CD14-positive monocyte (primary cell): ENCODE measurements at regions not wholly inside any gene's neighbourhood (a gene's known extent, or its start where the extent isn't known, plus 50 kb on each side); places are given as distances from the start of the nearest gene placed in this dataset.

ENCODE experiments used
- DNase-seq, 3 donors: peaks; one replicate each; pipeline ENCODE4 v3.0.0-alpha.2; 2011 to 2022
- H2AFZ ChIP-seq: 2 replicates; pipeline ENCODE4 v1.6.0; 2012; ENCODE audit warnings: mild to moderate bottlenecking, low read depth, low read length, inconsistent platforms; ENCODE audit not compliant: insufficient read depth, poor library complexity, severe bottlenecking
- H3K27ac ChIP-seq, 2 donors: 1 replicate in 1 of 2; 2 replicates in 1 of 2; pipeline ENCODE4 v1.5.1; 2012 to 2013; ENCODE audit warnings: low read length in 2 of 2, control low read depth in 1 of 2, inconsistent platforms in 1 of 2, low read depth in 1 of 2, mild to moderate bottlenecking in 1 of 2
- H3K27me3 ChIP-seq, 2 donors: one replicate each; pipeline versions ENCODE4 v1.6.0 to v1.6.1; 2011 to 2013; ENCODE audit warnings: low read length in 2 of 2; ENCODE audit not compliant: control insufficient read depth in 2 of 2, insufficient read depth in 2 of 2
- H3K36me3 ChIP-seq, 2 donors: replicated peaks in 1 of 2; 1 replicate in 1 of 2; 2 replicates in 1 of 2; pipeline versions ENCODE4 v1.5.1 to v1.6.1; 2012 to 2013; ENCODE audit warnings: low read length in 2 of 2, control low read depth in 1 of 2, inconsistent platforms in 1 of 2, mild to moderate bottlenecking in 1 of 2; ENCODE audit not compliant: insufficient read depth in 2 of 2, control insufficient read depth in 1 of 2
- H3K4me1 ChIP-seq, 2 donors: 1 replicate in 1 of 2; 2 replicates in 1 of 2; pipeline versions ENCODE4 v1.5.1 to v1.6.1; 2012 to 2013; ENCODE audit warnings: low read length in 2 of 2, control low read depth in 1 of 2, inconsistent platforms in 1 of 2, mild to moderate bottlenecking in 1 of 2, moderate library complexity in 1 of 2; ENCODE audit not compliant: insufficient read depth in 2 of 2, control insufficient read depth in 1 of 2
- H3K4me2 ChIP-seq: replicated peaks from 2 replicates; pipeline ENCODE3; 2012; ENCODE audit warnings: low read length, moderate library complexity, mild to moderate bottlenecking; ENCODE audit not compliant: poor library complexity, severe bottlenecking; ENCODE audit errors: extremely low read depth
- H3K4me3 ChIP-seq, 3 experiments: fragments of 200-600 bp in 1 of 3; sonication (generic) in 1 of 3; replicated peaks in 1 of 3; 1 replicate in 2 of 3; 2 replicates in 1 of 3; pipeline ENCODE4 v1.5.1; 2011 to 2013; ENCODE audit warnings: low read length in 3 of 3, mild to moderate bottlenecking in 3 of 3, control low read depth in 2 of 3, low read depth in 2 of 3, inconsistent platforms in 1 of 3, moderate library complexity in 1 of 3
- H3K79me2 ChIP-seq: 2 replicates; pipeline ENCODE4 v1.6.0; 2012; ENCODE audit warnings: mild to moderate bottlenecking, control low read depth, inconsistent platforms, low read length, moderate library complexity; ENCODE audit not compliant: insufficient read depth
- H3K9ac ChIP-seq: 2 replicates; pipeline ENCODE4 v1.6.0; 2017; ENCODE audit warnings: low read length, mild to moderate bottlenecking; ENCODE audit not compliant: insufficient read depth, poor library complexity, severe bottlenecking
- H3K9me3 ChIP-seq, 2 donors: replicated peaks in 1 of 2; 1 replicate in 1 of 2; 2 replicates in 1 of 2; pipeline versions ENCODE4 v1.5.1 to v1.6.1; 2012 to 2013; ENCODE audit warnings: low read length in 2 of 2, control low read depth in 1 of 2; ENCODE audit not compliant: control insufficient read depth in 1 of 2, insufficient read depth in 1 of 2
- H4K20me1 ChIP-seq: 2 replicates; pipeline ENCODE4 v1.6.0; 2012; ENCODE audit warnings: mild to moderate bottlenecking, low read length, control low read depth, moderate library complexity; ENCODE audit not compliant: insufficient read depth
- H3K27ac Mint-ChIP-seq, 7 donors: one replicate each; pipeline ENCODE4 v1.8.0; 2020; ENCODE audit warnings: mild to moderate bottlenecking in 7 of 7, mixed read lengths in 7 of 7, moderate library complexity in 6 of 7, inconsistent platforms in 2 of 7
- H3K27me3 Mint-ChIP-seq, 3 donors: one replicate each; pipeline ENCODE4 v1.8.0; 2021 to 2022; ENCODE audit warnings: low read depth in 3 of 3, mild to moderate bottlenecking in 3 of 3, mixed read lengths in 3 of 3, moderate library complexity in 3 of 3, inconsistent platforms in 1 of 3
- H3K36me3 Mint-ChIP-seq, 2 donors: one replicate each; pipeline ENCODE4 v1.8.0; 2020; ENCODE audit warnings: mixed read lengths in 2 of 2, inconsistent platforms in 1 of 2, mild to moderate bottlenecking in 1 of 2
- H3K4me1 Mint-ChIP-seq: one replicate; pipeline ENCODE4 v1.8.0; 2020; ENCODE audit warnings: mild to moderate bottlenecking, mixed read lengths
- H3K4me3 Mint-ChIP-seq, 2 donors: one replicate each; pipeline ENCODE4 v1.8.0; 2020; ENCODE audit warnings: mild to moderate bottlenecking in 2 of 2, mixed read lengths in 2 of 2, moderate library complexity in 1 of 2
- H3K9me3 Mint-ChIP-seq, 7 donors: one replicate each; pipeline ENCODE4 v1.8.0; 2020 to 2022; ENCODE audit warnings: mixed read lengths in 7 of 7, mild to moderate bottlenecking in 6 of 7, moderate library complexity in 6 of 7, inconsistent platforms in 2 of 7
- whole genome bisulfite sequencing: methylation state at CpG from one replicate; pipeline ENCODE4 v1.1.5; 2013; ENCODE audit warnings: missing lambda C conversion rate; ENCODE audit not compliant: insufficient coverage; 5-methylcytosine and 5-hydroxymethylcytosine counted together
- intact Hi-C, 2 donors: fragments of 100-400 bp; cut with micrococcal nuclease; formaldehyde crosslinking; loops; one replicate each; pipeline versions ENCODE4 v1.15.0 to v1.15.1; 2023
- TF ChIP-seq, protein P1 (sequence below): fragments of 200-600 bp; IDR thresholded peaks from one replicate; pipeline ENCODE4 v1.8.0; 2022; ENCODE audit warnings: antibody characterized with exemption, mild to moderate bottlenecking

DNA sequence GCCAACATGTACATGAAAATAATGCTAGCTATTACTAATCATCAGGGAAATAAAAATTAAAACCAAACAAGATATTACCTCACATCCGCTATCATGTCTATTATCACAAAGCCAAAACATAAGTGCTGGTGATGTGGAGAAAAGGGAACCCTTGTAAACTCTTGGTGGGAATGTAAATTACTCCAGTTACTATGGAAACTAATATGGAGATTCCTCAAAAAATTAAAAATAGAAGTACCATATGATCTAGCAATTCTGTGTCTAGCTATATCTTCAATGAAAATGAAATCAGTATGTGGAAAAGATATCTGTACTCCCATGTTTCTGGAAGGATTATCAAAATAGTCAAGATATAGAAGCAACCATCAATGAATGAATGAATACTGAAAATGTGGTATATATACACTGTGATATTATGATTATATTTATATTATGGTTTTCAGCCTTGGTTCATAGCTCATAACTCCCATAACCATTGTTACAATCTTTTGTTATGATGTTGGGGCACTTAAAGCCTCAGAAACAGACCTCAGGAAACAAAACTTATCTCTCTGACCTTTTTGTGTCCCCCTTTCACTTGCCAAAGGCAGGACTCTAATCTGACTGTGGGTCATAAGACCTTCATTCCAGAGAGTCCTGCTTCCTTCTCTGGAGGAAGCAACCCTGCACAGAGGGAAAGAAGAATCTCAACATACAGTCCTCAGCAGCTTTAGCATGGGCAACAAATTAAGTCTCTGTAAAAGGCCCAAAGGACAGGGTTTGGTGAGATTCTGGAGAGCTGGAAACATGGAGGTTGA lies 933.2 kb downstream of the ADGRL3 start:
- no peak overlapping the region for H3K4me3 ChIP-seq
- DNase-seq, result no peak

GRCh38 chr4:62131049-62131448 lies 930.9 kb downstream of the ADGRL3 start:
- Histone ChIP-seq H2AFZ (no peak overlapping the region), H3K4me3 (no peak overlapping the region), H3K36me3 (no peaks in the 10 kb centered on the region), H3K79me2 (no peaks in the 10 kb centered on the region), H3K4me1 (no peaks in the 10 kb centered on the region), H3K27ac (no peak overlapping the region), H3K4me2 (no peak overlapping the region), H3K9me3 (peaks cover 15 to 16% of the 10 kb centered on the region in 2 donors), H4K20me1 (no peaks in the 10 kb centered on the region), H3K27me3 (no peaks in the 10 kb centered on the region), H3K9ac (no peak overlapping the region)
- intact Hi-C loops, result no loop called here
- Mint-ChIP-seq H3K4me1 (no peaks in the 10 kb centered on the region), H3K4me3 (no peak overlapping the region), H3K36me3 (no peaks in the 10 kb centered on the region), H3K27ac (no peak overlapping the region), H3K27me3 (no peaks in the 10 kb centered on the region), H3K9me3 (peaks cover 6 to 17% (median 7%) of the 10 kb centered on the region in 7 donors)
- no peak for DNase-seq
- 92% methylated on average over 1 of the region's 3 CpGs for WGBS
- TF ChIP-seq, protein P1, sequence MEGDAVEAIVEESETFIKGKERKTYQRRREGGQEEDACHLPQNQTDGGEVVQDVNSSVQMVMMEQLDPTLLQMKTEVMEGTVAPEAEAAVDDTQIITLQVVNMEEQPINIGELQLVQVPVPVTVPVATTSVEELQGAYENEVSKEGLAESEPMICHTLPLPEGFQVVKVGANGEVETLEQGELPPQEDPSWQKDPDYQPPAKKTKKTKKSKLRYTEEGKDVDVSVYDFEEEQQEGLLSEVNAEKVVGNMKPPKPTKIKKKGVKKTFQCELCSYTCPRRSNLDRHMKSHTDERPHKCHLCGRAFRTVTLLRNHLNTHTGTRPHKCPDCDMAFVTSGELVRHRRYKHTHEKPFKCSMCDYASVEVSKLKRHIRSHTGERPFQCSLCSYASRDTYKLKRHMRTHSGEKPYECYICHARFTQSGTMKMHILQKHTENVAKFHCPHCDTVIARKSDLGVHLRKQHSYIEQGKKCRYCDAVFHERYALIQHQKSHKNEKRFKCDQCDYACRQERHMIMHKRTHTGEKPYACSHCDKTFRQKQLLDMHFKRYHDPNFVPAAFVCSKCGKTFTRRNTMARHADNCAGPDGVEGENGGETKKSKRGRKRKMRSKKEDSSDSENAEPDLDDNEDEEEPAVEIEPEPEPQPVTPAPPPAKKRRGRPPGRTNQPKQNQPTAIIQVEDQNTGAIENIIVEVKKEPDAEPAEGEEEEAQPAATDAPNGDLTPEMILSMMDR, result no peak

More for the DNA sequence above, 933.2 kb downstream of the ADGRL3 start:
- Mint-ChIP-seq H3K9me3 (peaks cover 6 to 19% (median 9%) of the 10 kb centered on the region in 7 donors), H3K27ac (no peak overlapping the region), H3K36me3 (no peaks in the 10 kb centered on the region), H3K4me1 (no peaks in the 10 kb centered on the region), H3K27me3 (no peaks in the 10 kb centered on the region), H3K4me3 (no peak overlapping the region)
- Histone ChIP-seq H3K9me3 (peaks cover 15 to 16% of the 10 kb centered on the region in 2 donors), H3K27ac (no peak overlapping the region), H3K36me3 (no peaks in the 10 kb centered on the region), H3K4me1 (no peaks in the 10 kb centered on the region), H3K27me3 (no peaks in the 10 kb centered on the region), H3K79me2 (no peaks in the 10 kb centered on the region), H3K4me2 (no peak overlapping the region), H2AFZ (no peak overlapping the region), H4K20me1 (no peaks in the 10 kb centered on the region), H3K9ac (no peak overlapping the region)
- TF ChIP-seq, protein P1, result no peak
- intact Hi-C loops, result no loop called here
- WGBS, result no CpG with 5 or more reads among the region's 1 CpG
